ENCODE measurements at regions not wholly inside any gene's neighbourhood (a gene's known extent, or its start where the extent isn't known, plus 50 kb on each side); places are given as distances from the start of the nearest gene placed in this dataset.

DNA sequence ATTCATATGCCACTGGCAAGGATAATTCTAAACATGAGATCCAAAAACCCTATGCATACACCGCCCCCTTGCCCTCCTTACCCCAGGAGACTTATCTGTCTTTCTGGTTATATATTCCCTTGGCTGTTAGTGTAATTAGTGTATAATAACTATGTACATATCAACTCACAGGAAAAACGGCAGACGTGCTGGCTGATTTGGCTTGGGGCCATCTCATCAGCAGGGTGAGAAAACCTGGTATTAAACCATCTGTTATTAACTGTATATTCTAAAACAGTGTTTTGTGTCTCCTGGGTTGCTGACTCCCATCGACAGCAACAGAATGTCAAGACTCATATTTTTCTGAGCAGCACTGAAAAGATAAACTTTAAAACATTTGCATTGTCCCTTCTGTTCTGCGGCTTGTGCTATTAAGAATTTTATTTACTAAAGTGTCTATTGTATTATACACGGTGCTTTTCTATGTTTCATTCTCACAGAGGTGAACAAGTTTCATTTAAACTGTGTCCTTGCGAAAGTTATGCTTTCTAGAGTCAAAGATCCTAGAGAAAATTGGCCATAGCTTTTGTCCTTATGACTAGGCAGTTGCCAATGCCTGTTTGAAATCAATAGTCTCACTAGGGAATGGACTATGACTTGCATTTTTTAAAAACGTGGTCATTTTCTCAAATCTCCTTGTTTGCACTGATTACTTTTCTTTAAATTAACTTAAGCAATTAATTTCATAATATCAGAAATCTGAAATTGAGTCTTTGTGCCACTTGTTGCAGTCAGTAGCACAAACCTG lies 211.5 kb upstream of the MID1 start:
- TF ChIP-seq, protein P1, sequence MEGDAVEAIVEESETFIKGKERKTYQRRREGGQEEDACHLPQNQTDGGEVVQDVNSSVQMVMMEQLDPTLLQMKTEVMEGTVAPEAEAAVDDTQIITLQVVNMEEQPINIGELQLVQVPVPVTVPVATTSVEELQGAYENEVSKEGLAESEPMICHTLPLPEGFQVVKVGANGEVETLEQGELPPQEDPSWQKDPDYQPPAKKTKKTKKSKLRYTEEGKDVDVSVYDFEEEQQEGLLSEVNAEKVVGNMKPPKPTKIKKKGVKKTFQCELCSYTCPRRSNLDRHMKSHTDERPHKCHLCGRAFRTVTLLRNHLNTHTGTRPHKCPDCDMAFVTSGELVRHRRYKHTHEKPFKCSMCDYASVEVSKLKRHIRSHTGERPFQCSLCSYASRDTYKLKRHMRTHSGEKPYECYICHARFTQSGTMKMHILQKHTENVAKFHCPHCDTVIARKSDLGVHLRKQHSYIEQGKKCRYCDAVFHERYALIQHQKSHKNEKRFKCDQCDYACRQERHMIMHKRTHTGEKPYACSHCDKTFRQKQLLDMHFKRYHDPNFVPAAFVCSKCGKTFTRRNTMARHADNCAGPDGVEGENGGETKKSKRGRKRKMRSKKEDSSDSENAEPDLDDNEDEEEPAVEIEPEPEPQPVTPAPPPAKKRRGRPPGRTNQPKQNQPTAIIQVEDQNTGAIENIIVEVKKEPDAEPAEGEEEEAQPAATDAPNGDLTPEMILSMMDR (IDR thresholded peaks at IDR 0.05) = no peak
- TF ChIP-seq EHF (CRISPR knock-in tag; IDR thresholded peaks at IDR 0.05) (no peak), EP300 (IDR thresholded peaks at IDR 0.05) (no peak), FOXS1 (CRISPR knock-in tag; IDR thresholded peaks at IDR 0.05) (no peak), FOSL2 (IDR thresholded peaks at IDR 0.05) (no peak), FOSL2 (CRISPR knock-in tag; IDR thresholded peaks at IDR 0.05) (no peak), HDAC2 (IDR thresholded peaks at IDR 0.05) (no peak), POLR2A (IDR thresholded peaks at IDR 0.05; ENCODE audit: low read length) (no peak)
- TF ChIP-seq, protein P2, sequence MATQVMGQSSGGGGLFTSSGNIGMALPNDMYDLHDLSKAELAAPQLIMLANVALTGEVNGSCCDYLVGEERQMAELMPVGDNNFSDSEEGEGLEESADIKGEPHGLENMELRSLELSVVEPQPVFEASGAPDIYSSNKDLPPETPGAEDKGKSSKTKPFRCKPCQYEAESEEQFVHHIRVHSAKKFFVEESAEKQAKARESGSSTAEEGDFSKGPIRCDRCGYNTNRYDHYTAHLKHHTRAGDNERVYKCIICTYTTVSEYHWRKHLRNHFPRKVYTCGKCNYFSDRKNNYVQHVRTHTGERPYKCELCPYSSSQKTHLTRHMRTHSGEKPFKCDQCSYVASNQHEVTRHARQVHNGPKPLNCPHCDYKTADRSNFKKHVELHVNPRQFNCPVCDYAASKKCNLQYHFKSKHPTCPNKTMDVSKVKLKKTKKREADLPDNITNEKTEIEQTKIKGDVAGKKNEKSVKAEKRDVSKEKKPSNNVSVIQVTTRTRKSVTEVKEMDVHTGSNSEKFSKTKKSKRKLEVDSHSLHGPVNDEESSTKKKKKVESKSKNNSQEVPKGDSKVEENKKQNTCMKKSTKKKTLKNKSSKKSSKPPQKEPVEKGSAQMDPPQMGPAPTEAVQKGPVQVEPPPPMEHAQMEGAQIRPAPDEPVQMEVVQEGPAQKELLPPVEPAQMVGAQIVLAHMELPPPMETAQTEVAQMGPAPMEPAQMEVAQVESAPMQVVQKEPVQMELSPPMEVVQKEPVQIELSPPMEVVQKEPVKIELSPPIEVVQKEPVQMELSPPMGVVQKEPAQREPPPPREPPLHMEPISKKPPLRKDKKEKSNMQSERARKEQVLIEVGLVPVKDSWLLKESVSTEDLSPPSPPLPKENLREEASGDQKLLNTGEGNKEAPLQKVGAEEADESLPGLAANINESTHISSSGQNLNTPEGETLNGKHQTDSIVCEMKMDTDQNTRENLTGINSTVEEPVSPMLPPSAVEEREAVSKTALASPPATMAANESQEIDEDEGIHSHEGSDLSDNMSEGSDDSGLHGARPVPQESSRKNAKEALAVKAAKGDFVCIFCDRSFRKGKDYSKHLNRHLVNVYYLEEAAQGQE (IDR thresholded peaks at IDR 0.05) = no peak
